Fibroblast of skin of right quadriceps (primary cell): ENCODE measurements at regions not wholly inside any gene's neighbourhood (a gene's known extent, or its start where the extent isn't known, plus 50 kb on each side); places are given as distances from the start of the nearest gene placed in this dataset.
A peak's percentile ranks its signal among the peaks of the same experiment; 100 is the strongest.
"Not testable (repeated sequence)": the region's sequence is repeated elsewhere in the genome, so short reads cannot be mapped to it uniquely, and the experiment has no call there.

Experiments used
- DNase-seq: peaks from one replicate; pipeline ENCODE4 v3.0.0-alpha.2; 2013

DNA sequence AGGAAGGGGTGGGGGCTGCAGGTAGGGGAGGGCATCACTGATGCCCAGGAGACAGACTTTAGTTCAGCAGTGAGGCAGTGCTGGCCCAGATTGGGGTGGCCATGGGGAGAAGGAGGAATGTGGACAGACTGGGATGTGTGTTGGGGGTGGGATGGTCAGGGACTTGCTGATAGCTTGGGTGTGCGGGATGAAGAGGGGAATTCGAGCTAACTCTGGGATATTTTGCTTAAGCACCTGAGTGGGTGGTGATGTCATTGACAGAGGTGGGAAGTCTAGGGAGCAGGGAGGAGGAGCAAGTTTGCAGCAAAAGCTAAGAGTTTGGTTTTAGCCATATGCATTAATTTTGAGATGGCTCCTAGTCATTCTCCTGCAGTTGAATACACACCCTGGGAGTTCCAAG, 207.5 kb downstream of the RPLP1 start:
- DNase-seq = no peak

DNA sequence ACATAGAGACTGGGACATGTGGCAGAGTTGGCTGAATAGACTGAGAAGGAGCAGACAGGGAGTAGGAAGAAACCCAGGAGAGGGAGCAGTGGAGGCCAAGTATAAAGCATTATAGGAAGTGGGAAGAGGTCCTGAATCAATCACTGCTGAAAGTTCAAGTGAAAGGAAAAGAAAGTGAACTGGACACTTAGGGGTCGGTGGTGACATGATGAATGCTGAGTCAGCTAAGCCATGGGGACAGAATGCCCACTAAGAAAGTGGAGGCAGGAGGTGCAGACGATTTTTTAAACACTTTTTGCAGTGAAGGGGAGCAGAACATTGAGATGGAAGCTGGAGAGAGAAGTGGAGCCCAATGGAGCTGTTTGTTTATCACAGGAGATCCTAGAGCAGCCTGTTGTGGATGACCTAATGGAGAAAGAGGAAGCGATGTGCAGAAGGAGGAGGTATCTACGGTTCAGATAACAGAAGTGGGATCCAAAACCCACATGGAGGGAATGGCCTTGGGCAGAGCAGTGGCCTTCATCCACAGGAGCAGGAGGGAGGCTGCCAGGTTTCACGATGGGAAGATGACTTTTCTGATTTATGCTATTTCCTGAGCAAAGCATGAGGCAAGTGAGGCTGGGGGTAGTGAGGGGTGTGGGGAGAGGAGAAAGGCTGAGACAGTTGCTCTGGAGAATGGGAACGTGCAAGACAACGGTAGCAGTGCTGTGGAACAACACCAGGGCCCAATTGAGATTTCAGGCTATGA, 208.2 kb downstream of the RPLP1 start:
- no peak for DNase-seq

DNA sequence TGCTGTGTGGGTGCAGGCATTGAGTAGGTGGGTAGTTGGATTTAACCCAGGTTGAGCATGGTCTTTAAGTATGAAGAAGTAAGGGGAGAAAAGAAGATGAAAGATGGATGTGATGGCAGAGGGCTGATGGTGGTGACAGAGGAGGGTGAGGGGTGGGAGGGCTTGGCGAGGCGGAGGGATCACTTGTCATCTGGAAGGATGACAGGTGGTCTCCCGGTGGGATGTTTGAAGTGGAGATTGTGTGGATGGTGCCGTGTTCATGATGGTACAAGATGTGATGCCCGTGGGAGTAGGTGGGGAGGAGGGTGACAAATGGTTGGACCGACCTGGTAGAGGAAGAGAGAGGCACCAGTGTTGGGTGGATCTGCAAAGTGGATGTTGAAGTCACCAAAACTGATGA, 208.8 kb downstream of the RPLP1 start:
- DNase-seq = no peak

DNA sequence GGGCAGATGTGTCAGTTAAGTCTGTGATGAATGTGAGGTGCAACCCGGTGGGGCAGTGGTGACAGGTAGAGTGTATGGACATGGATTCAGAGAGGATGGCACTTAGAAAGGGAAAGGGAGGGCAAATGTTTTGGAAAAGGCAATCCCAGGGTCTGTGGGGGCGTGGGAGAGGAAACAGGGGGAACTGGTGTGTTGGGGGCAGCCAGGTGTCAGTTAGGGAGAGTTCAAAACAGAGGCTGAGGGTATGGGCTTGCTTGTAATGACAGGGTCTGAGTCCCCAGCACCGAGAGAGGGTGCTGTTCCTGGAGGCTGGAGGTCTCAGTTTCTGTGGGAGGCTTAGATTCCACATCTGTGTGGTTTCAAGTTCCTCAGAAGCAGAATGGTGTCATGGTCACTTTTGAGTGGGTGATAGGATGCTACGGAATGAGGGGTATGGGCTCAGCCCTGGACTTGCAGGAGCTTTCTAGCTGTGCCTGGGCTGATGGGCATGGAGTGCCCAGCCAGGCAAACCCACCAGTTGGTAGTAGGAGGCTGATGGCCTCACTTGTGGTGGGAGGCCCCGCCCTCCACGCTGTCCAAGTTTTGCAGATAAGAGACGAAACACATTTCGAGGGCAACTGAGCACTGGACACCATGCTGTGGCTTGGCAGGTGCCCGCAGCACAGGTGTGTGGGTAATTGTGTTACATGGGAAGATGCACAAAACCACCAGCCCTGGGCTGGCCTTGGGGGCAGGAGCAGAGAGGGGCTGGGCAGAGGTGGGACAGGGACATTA, 209.4 kb downstream of the RPLP1 start:
- DNase-seq = no peak

DNA sequence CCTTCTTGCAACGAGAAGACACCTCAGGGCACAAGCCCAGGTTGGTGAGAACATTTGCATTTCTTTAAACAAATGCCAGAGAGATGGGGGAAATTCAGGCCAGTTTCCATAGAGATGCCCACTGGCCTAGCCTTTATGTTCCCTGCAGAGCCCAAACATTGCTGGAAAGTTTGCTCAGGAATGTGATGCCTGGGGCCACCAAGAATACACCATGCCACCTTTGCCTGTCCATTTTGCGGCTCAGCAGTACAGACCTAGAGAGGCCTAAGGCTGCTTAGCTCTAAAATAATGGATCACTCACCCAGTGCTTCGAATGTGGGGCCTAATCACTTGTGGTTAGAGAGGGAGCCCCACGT, 210.0 kb downstream of the RPLP1 start:
- DNase-seq = no peak

DNA sequence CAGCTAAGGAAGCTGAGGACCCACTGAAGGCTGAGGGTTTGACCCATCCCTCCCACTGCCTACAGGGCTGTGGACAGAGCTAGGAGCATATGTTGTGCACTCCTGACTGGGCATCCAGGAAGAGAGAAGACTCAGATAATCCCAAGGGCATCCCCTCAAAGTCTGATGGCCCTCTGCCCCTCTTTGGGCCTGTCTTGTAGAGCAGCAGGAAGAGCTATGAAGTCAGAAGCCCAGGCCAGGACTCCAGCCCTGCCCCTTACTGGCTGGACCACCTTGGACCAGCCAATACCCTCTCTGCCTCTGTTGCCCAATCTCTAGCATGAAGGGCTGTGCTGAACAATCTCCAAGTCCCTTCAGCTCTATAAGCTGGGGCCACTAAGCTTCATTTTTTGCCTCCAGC, 210.8 kb downstream of the RPLP1 start:
- no peak for DNase-seq

DNA sequence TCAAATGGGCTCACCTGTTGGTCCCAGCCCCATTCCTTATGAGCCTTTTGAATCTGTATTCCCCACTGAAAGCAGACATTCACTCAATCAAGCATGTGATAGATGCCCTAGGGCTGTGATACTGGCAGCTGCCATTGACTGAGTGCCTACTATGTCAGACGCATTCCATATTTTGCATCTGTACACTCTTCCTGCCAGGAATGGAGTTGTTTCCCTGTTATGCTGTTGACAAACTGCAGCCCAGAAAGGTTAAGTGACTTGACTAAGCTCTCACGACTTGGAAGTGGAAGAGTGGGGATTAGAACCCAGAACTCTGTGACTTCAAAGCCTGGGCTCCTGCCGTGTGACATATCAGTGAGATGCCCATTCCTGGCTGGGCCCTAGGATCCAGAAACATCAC, 211.4 kb downstream of the RPLP1 start:
- no peak for DNase-seq

DNA sequence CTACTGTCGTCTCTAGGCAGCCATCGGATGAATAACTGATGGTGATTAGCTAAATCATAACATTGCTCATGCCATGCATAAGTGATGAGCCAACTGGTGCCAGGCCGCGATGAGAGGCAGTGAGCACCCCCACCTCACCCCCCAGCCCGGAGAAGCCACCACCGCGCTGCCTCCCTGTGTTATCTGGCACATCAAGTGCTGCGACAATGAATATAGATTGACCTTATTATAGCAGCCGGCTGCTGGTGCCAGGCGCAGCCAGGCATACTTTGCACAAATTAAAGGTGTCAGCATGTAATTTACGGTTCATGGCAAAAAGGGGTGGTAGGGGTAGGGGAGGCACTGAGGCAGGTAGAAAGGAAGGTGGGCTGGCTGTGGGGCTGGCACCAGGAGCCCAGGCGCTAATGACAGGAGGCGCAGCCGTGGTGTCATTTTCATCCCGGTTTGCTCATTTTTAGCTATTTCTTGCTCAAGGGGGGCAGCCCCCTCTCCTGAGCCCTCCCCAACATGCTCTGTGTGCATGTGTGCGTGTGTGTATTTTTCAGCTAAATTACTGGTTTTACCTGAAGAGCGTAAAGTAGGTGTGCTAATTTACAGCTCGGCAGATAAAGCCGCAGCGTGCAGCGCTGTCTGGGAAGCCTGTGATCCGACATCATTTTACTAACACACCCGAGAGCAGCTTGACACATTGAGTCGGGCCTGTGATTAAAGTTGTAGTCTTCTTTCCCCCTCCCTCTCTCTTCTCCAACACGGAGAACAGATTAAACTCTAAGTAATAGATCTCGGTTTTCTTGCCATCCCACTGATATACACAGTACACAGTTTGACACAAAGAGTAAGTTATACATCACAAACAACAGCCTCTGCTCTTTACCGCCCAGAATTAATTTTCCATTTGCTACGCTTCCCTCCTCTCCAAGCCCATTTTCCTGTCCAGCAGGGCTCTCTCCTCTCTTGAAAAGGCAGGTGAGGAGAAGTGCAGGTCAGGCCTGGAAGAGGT, 212.3 kb downstream of the RPLP1 start:
- no peak for DNase-seq

DNA sequence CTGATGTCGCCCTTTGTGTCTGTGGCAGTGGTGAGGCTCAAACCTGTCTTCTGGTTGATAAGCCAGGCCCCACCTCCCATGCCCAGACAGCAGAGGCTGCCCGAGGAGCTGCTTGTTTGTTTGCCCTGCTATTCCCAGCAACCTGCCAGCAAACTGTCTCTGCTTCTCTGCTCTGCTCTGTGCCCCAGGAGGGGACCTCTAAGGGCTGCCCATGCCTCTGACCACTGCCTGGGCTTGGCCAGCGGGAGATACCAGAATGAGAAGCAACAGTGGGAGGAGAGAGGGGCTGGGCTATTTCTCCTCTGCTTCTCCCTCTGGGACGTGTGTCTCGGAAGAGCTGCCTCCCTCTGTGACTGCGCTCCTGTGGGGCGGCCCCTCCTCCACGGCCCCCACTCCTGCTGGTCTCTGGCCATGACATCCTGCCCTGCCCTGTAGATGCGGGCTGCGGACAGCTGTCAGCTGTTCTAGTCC, 213.1 kb downstream of the RPLP1 start:
- no peak for DNase-seq

DNA sequence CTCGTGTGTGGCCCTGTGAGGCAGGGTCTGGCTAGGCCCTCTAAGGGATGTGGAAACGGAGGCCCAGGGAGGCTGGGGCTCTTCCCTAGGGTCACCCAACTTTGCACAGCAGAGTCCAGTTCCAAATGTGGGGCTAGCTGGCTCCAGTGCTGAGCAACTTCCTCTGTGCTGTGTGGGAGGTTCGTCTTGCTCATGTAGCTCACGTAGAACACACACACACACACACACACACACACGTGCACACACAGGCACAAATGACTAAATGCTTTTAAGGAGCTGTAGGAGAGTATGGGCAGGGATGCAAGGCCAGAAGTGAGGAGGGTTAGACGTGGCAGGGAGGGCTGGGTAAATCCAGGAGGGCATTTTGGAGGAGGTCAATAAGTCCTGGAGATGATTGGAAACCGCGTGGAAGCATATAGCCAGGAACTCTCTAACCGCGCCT, 213.8 kb downstream of the RPLP1 start:
- DNase-seq = peak; percentile 56

DNA sequence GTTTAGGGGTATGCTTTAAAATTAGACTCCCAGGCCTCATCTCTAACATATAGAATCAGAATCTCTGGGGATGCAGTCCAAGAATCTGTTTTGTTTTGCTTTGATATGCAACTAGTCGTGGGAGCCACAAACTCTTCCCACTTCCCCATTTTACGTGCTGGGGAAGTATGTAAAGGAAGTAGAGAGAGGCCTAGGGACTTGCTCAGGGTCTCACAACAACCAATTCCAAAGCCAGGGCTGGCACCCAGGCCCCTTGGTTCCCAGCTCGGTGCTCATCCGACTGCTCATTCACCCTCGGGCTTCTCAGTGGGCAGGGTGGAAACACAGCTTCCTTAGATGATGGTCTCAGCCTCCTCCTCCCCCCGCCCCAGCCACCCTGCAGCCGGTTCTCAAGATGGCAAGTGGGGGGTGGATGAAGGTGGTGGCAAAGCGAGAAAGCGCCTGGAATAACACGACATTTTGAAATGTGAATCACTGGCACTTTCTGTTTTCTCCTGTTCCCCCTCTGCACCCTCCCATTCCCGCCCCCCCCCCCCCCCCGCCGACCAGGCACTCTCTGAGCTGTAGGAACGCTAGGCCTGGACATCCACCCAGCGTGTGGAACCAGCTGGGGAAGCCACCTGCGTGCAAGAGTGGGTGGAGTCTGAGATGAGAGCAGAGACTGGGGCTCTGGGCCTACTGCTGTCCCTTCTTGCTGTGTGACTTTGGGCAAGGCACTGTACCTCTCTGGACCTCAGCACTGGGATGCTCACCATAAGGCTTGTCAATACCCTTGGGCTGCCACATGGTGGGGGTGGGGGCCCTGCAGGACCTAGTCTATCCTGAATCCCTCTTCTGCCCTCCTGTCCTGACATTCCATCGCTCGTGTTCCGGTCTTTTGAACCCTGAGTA, 214.5 kb downstream of the RPLP1 start:
- no peak for DNase-seq

DNA sequence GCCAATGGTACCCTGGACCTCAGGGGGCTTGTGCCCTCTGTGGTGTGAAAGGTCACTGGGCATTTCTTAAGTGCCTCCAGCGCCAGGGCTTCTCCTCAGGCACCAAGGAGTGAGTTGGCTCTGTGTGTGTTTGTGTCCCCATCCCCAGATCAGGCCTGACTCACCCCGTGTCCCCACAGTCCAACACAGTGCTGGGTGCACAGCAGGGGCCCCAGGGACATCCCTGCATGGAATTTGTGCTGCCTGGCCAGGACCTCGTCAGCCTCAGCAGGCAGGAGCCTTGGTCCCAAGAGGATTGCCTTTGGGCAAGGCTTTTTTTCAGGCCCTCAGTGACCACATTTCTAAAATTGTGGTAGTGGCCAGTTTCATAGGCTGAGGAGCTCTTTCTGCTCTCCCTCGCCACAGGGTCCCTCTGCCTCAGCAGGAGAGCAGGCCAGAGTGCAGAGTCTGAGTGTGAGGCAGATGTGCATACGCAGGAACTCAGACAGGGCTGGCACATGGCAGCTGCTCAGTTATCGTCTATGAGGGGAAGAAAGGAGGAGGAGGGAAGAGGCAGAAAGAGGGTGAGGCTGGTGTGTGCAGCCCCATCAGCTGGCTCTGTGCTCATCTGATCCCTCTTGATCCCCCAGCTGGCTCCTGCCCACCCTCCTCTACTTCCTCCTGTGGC, 215.6 kb downstream of the RPLP1 start:
- no peak for DNase-seq

DNA sequence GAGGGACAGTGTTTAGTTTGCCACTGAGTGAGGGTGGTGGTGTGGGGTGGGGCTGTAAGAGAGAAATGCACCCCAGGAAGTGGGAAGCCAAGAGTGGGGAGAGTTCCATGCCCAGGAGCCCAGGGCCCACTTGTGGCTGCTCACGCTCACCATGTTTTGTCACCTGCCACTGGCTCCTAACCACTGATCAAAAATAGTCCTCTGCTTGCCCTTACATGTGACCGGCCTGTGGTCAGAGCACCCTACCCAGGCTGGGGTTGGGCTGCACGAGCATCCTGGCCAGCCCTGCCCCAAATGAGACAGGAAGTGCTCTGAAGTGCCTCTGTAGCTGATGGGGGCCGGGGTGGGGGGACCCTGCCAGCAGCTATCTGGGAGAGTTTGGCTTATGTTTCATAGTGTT, 216.3 kb downstream of the RPLP1 start:
- no peak for DNase-seq

DNA sequence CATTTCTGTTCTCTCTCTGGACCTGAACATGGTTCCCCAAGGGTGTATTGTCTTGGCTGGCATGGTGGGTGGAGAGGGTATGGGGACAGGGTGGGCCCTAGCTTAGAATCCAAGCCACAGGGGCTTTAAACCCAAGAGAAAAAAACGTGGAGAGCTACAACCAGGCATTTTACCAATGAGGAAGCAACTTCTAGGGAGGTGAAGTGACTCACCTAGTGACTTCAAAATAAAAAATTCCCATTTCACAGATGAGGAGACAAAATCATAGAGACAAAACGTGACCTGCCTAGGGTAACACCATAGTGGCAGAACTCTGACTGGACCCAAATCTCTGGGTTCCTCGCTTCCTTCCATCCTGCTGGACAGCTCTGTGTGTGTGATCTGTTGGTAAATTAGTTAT, 216.8 kb downstream of the RPLP1 start:
- DNase-seq = no peak

DNA sequence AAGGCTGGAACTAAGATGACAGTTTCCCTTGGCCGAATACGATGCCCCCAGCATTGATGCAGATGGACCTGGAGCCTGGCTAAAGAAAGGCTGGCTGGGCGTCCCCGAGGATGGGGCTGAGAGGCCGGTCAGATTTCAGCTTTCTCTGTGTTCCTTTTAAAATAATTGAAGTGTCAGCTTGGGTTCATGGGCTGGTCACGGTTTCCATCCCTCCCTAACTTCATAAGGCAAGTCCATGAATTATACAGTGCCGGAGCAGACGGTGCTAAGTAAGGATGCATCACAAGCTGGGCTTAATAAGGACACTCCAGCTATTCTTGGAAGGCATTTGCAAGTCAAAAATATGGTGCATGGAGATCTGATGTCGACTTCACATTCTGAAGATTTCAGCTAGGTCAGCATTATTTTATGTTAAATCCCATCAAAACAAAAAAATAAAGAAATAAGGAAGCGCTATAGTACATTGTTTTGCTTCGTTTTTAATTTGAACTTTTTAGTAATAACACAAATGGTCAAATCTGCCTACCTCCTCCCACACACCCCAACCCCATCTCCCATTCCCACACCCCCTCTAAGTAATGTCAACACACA, 220.8 kb downstream of the RPLP1 start:
- no peak for DNase-seq

DNA sequence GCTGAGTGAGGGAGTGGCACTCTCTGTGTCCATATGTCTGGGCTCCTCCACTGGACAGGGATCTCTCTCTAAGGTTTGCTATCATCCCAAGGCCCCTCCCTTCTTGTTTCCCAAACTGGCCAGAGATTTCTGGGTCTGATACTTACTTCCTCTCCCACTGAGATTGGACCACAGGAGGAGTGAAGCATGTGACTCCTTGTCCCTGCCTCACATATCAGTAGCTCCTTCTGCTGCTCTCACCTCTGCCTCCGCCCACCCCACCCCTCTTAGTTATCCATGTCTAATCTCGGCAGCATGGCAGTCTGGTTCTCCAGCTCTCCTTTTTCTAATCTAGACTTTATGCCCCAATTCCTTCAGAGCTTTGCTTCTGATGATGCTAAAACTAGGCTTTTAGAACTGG, 223.1 kb downstream of the RPLP1 start:
- DNase-seq = no peak

DNA sequence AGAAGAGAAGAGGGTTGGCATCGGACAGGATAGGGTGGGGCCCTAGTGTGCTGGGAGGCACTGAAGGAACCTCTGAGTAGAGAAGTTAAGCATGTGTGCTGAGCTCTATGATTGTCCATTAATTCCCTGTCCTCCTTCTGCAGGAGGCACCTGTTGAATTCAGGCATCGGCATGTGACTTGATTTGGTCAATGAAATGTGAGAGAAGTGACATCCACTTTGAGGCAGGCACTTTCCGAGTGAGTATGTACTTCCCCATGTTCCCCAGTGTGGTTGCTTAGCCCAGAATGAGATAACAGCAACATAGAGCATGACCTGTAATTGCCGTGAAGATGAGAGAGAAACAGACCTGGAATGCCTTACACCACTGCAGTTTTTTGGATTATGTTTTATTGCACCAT, 224.8 kb downstream of the RPLP1 start:
- no peak for DNase-seq

DNA sequence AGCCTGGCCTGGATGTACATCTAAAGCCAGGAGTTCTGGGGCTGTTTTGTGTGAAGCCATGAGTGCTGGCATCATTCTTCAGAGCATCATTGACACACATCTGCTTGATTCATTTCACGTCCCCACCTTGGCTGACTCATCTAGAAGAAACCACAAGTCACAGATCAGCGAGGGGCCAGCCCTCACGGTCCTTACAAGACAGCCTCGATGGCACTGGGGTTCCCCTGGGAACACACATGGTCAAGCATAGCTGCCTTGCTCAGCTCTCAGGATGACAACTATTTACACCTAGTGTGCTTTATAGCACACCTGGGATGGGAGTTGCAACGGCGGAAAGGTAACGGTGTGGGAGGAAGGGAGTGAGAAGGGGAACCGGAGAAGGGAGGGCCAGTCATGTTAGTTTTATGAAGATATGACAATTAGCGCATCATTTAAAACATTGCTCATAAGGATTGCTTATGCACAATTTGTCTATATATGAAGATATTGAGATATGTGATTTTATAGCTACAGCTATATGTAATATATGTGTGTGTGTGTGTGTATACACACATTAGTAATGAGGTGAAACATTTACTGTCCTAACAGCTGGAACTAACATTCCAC, 227.1 kb downstream of the RPLP1 start:
- no peak for DNase-seq

DNA sequence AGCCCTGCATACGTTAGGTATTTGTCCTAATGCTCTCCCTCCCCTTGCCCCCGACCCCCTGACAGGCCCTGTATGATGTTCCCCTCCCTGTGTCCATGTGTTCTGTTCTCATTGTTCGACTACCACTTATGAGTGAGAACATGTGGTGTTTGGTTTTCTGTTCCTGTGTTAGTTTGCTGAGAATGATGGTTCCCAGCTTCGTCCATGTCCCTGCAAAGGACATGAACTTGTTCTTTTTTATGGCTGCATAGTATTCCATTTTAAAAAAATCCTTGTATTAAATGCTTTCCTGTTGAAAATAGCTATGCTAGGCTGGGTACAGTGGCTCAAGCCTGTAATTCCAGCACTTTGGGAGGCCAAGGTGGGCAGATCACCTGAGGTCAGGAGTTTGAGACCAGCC, 232.2 kb downstream of the RPLP1 start:
- DNase-seq = not testable (repeated sequence)
